ENCODE measurements at regions not wholly inside any gene's neighbourhood (a gene's known extent, or its start where the extent isn't known, plus 50 kb on each side); places are given as distances from the start of the nearest gene placed in this dataset.
"Not testable (repeated sequence)": the region's sequence is repeated elsewhere in the genome, so short reads cannot be mapped to it uniquely, and the experiment has no call there.

DNA sequence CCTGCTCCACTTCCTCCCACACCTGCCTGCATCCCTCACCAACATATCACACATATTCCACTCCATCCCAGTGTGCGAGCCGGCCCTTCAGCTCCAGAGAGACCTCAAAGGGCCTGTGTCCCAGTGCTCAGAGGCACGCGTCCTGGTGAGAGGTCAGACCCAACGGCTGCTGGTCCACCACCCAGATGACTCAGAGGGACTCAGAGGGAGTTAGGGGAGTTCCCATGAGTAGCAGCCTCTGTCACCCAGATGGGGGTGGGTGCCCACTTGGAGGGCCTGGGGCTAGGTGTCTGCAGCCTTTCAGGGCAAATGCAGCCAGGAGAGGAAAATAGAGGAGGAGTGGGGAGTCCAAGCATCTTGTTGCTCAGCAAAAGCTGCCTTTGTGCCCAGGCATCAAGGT lies 333.8 kb upstream of the CHRNA7 start:
- not testable (repeated sequence) for H3K36me3 ChIP-seq (ENCODE audit: insufficient read depth, low read length); H3K4me1 ChIP-seq (ENCODE audit: control insufficient read depth, insufficient read depth, low read length); H3K9me3 ChIP-seq (replicated peaks; ENCODE audit: low read length); H3K4me2 ChIP-seq (ENCODE audit: low read length); H3K9ac ChIP-seq (ENCODE audit: low read depth, low read length); H3K4me3 ChIP-seq (ENCODE audit: low read length); H3K27me3 ChIP-seq (ENCODE audit: control insufficient read depth, insufficient read depth, low read length)

- not testable (repeated sequence) for H3K9ac ChIP-seq (ENCODE audit: low read depth, low read length); H3K36me3 ChIP-seq (ENCODE audit: insufficient read depth, low read length); H3K4me1 ChIP-seq (ENCODE audit: control insufficient read depth, insufficient read depth, low read length); H3K27me3 ChIP-seq (ENCODE audit: control insufficient read depth, insufficient read depth, low read length); H3K4me2 ChIP-seq (ENCODE audit: low read length); H3K4me3 ChIP-seq (ENCODE audit: low read length); H3K9me3 ChIP-seq (replicated peaks; ENCODE audit: low read length)
Observed at GRCh38 chr15:31705076-31705678, 325.1 kb upstream of the CHRNA7 start.

DNA sequence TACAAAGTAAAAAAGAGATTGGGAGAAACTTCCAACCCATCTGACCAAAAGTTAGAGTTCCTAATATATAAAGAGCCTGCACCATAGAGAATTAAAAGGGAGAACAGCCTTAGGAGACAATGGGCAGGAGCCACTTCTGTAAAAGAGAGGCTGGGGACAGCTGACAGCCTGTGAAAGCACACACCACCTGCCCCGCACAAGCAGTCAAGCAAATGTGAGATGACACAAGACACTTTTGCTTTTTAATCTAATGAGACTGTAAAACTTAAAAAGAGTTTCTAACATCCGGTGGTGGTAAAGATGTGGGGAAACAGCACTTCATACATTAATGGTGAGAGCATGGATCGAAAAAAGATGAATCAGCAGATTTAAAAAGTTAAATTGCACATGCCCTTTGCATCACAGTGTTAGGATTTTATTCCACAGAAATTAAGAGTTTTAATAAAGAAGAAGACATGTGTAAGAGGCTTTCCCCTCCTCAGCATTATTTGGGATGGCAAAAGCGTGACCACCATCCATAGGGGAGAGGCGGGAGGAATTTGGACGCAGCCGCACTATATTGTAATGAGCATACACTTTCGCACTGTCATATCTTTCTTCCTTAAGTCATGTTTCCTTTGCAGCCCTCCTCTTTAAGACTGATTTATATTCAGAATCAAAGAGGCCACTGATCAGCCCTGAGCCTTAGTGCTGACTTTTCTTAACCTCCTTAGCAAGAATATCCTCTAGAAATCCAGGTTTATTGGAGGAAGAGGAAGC lies 322.2 kb upstream of the CHRNA7 start:
- not testable (repeated sequence) for H3K27me3 ChIP-seq (ENCODE audit: control insufficient read depth, insufficient read depth, low read length); H3K4me1 ChIP-seq (ENCODE audit: control insufficient read depth, insufficient read depth, low read length); H3K36me3 ChIP-seq (ENCODE audit: insufficient read depth, low read length); H3K9me3 ChIP-seq (replicated peaks; ENCODE audit: low read length); H3K9ac ChIP-seq (ENCODE audit: low read depth, low read length); H3K4me3 ChIP-seq (ENCODE audit: low read length); H3K4me2 ChIP-seq (ENCODE audit: low read length)

DNA sequence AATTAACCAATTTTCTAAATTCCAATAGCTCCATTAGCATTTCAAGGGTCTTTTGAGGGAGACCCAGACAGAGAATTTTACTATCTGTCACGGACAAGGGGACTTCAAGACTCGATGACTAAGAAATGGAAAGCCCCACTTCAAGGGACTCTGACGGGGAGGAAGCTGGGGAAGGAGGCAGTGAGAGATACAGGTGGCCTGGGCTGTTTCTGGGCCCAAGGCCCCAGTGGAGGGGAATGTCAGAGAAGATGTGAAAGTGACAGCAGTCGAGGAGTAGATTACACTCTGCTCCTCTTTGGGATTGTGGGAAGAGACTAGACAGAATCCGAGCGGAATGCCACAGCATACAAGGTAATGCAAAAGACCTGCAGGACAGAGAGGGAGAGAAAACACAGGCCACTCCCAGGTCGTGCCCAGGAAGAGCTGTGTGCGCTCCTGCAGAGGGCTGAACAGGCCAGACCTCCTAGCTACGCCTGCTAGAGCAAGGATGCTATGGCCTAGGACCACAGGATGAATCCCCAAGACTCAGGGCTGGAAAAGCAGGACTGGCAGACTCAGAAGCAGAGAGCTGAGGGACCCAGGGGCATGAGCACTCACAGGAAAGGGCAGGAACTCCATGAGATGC lies 321.5 kb upstream of the CHRNA7 start:
- H3K9me3 ChIP-seq (replicated peaks; ENCODE audit: low read length); H3K27me3 ChIP-seq (ENCODE audit: control insufficient read depth, insufficient read depth, low read length); H3K4me3 ChIP-seq (ENCODE audit: low read length); H3K4me1 ChIP-seq (ENCODE audit: control insufficient read depth, insufficient read depth, low read length); H3K36me3 ChIP-seq (ENCODE audit: insufficient read depth, low read length); H3K9ac ChIP-seq (ENCODE audit: low read depth, low read length); H3K4me2 ChIP-seq (ENCODE audit: low read length): not testable (repeated sequence)

- not testable (repeated sequence) for H3K4me3 ChIP-seq (ENCODE audit: low read length); H3K27me3 ChIP-seq (ENCODE audit: control insufficient read depth, insufficient read depth, low read length); H3K4me2 ChIP-seq (ENCODE audit: low read length); H3K9ac ChIP-seq (ENCODE audit: low read depth, low read length); H3K36me3 ChIP-seq (ENCODE audit: insufficient read depth, low read length); H3K4me1 ChIP-seq (ENCODE audit: control insufficient read depth, insufficient read depth, low read length); H3K9me3 ChIP-seq (replicated peaks; ENCODE audit: low read length)
Observed at GRCh38 chr15:31709479-31709878, 320.8 kb upstream of the CHRNA7 start.

GRCh38 chr15:31710806-31711205 lies 319.5 kb upstream of the CHRNA7 start:
- H3K27me3 ChIP-seq (ENCODE audit: control insufficient read depth, insufficient read depth, low read length); H3K9me3 ChIP-seq (replicated peaks; ENCODE audit: low read length); H3K4me1 ChIP-seq (ENCODE audit: control insufficient read depth, insufficient read depth, low read length); H3K4me2 ChIP-seq (ENCODE audit: low read length); H3K9ac ChIP-seq (ENCODE audit: low read depth, low read length); H3K36me3 ChIP-seq (ENCODE audit: insufficient read depth, low read length); H3K4me3 ChIP-seq (ENCODE audit: low read length): not testable (repeated sequence)

GRCh38 chr15:31715208-31715607 lies 315.1 kb upstream of the CHRNA7 start:
- not testable (repeated sequence) for H3K4me1 ChIP-seq (ENCODE audit: control insufficient read depth, insufficient read depth, low read length); H3K27me3 ChIP-seq (ENCODE audit: control insufficient read depth, insufficient read depth, low read length); H3K4me3 ChIP-seq (ENCODE audit: low read length); H3K9ac ChIP-seq (ENCODE audit: low read depth, low read length); H3K9me3 ChIP-seq (replicated peaks; ENCODE audit: low read length); H3K4me2 ChIP-seq (ENCODE audit: low read length); H3K36me3 ChIP-seq (ENCODE audit: insufficient read depth, low read length)

DNA sequence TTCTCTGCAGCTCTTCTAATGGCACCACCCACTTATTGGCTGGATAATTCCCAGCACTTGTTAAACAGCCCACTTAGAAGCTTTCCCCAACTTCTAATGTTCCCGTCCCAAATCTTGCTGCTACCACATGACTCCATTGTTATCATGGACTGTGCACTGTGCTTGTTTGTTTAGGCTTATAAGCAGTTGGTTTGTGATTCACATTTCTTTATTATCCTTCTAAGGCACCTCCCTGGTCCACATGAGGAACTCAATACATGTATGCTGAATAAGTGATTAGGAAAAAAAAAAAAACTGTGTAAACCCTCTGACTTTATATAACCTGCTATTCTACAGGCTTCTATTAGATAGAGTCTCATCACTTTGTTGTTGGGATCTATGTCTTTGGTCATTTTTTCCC lies 311.7 kb upstream of the CHRNA7 start:
- not testable (repeated sequence) for H3K27me3 ChIP-seq (ENCODE audit: control insufficient read depth, insufficient read depth, low read length); H3K4me3 ChIP-seq (ENCODE audit: low read length); H3K36me3 ChIP-seq (ENCODE audit: insufficient read depth, low read length); H3K4me2 ChIP-seq (ENCODE audit: low read length); H3K4me1 ChIP-seq (ENCODE audit: control insufficient read depth, insufficient read depth, low read length); H3K9ac ChIP-seq (ENCODE audit: low read depth, low read length); H3K9me3 ChIP-seq (replicated peaks; ENCODE audit: low read length)

- H3K27me3 ChIP-seq (ENCODE audit: control insufficient read depth, insufficient read depth, low read length); H3K36me3 ChIP-seq (ENCODE audit: insufficient read depth, low read length); H3K9me3 ChIP-seq (replicated peaks; ENCODE audit: low read length); H3K4me1 ChIP-seq (ENCODE audit: control insufficient read depth, insufficient read depth, low read length); H3K4me2 ChIP-seq (ENCODE audit: low read length); H3K9ac ChIP-seq (ENCODE audit: low read depth, low read length); H3K4me3 ChIP-seq (ENCODE audit: low read length): not testable (repeated sequence)
Observed at GRCh38 chr15:31719396-31720022, 310.8 kb upstream of the CHRNA7 start.

DNA sequence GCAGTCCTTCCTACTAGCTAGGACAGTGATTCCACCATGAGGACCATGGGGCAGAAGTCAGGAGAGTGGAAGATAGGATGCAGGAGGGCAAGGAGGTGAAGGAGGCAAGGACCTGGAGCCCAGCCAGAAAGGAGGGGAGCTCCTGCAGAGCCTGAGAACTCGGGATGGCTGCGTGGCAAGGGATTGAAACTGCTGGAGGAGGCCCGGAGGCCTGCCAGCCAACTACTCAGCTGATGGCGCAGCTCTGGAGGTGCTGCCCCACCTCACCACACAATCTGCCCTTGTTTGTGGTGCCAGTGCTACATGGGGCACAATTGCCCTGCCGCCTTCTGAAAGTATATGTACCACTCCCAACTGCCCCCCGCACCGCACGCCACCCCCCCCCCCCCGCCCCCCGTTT lies 307.3 kb upstream of the CHRNA7 start:
- not testable (repeated sequence) for H3K36me3 ChIP-seq (ENCODE audit: insufficient read depth, low read length); H3K9me3 ChIP-seq (replicated peaks; ENCODE audit: low read length); H3K4me2 ChIP-seq (ENCODE audit: low read length); H3K4me1 ChIP-seq (ENCODE audit: control insufficient read depth, insufficient read depth, low read length); H3K4me3 ChIP-seq (ENCODE audit: low read length); H3K9ac ChIP-seq (ENCODE audit: low read depth, low read length); H3K27me3 ChIP-seq (ENCODE audit: control insufficient read depth, insufficient read depth, low read length)

GRCh38 chr15:31724903-31725302 lies 305.4 kb upstream of the CHRNA7 start:
- not testable (repeated sequence) for H3K36me3 ChIP-seq (ENCODE audit: insufficient read depth, low read length); H3K4me2 ChIP-seq (ENCODE audit: low read length)

DNA sequence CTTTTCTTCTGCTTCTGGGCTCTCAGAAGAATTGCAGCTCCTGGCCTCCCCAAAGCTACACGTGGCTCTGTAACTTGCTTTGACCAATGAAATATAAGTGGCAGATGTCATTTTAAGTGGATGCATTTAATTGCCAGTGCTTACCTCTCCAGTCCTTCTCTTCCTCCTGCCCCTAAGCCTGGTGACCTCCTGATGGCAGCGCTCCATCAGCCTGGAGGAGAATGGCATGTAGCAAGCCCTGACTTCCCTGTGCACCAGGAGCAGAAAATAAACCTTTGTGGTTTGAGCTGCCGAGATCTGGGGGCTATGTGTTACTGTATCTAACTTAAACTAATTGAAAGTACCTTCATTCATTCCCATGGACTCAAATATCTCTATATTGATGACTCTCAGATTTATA lies 304.7 kb upstream of the CHRNA7 start:
- H3K4me2 ChIP-seq (ENCODE audit: low read length); H3K4me1 ChIP-seq (ENCODE audit: control insufficient read depth, insufficient read depth, low read length); H3K36me3 ChIP-seq (ENCODE audit: insufficient read depth, low read length); H3K27me3 ChIP-seq (ENCODE audit: control insufficient read depth, insufficient read depth, low read length); H3K4me3 ChIP-seq (ENCODE audit: low read length); H3K9me3 ChIP-seq (replicated peaks; ENCODE audit: low read length); H3K9ac ChIP-seq (ENCODE audit: low read depth, low read length): not testable (repeated sequence)

More at GRCh38 chr15:31724903-31725302, 305.4 kb upstream of the CHRNA7 start:
- H3K4me1 ChIP-seq (ENCODE audit: control insufficient read depth, insufficient read depth, low read length); H3K9ac ChIP-seq (ENCODE audit: low read depth, low read length); H3K9me3 ChIP-seq (replicated peaks; ENCODE audit: low read length); H3K27me3 ChIP-seq (ENCODE audit: control insufficient read depth, insufficient read depth, low read length); H3K4me3 ChIP-seq (ENCODE audit: low read length): not testable (repeated sequence)

Data from skeletal muscle satellite cell (primary cell).